NCI-H128 (cell line): ENCODE measurements at regions not wholly inside any gene's neighbourhood (a gene's known extent, or its start where the extent isn't known, plus 50 kb on each side); places are given as distances from the start of the nearest gene placed in this dataset.

Source experiments
- DNase-seq: peaks from one replicate; lab custom pipeline; 2025; ENCODE audit not compliant: unreplicated experiment; lab: John Stamatoyannopoulos, UW

DNA sequence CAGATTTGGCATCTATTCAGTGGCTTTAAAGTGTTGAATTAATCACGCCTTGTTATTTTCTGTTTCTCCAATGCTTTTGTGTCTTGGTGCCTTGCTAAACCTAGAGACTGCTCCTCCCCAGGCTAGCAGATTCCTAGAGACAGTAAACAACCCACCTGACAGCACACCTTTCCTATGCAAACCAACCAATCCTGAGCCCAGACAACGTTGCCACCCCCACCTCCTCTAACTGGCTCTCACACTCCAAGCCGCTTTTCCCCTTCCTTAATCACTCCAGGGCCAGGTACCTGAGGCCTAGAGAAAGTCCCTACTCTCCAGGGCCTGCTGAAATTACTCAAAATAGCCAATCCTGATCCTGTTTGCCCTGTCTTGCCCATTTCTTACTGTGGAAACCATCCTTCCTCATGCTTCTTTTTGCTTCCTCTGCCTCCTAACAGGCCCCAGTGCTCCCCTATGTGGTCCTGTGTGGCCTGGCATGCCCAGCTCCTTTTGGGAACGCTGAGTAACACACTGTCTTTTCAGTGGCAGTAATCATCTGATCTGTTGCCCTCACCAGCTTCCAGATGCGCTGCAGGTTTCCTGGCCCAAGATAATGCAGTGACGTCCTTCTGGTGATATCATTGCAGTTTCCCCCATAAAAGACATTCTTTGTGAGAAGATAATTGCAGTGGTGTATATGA is 53.4 kb downstream of the GAS1 start:
- DNase-seq: no peak

DNA sequence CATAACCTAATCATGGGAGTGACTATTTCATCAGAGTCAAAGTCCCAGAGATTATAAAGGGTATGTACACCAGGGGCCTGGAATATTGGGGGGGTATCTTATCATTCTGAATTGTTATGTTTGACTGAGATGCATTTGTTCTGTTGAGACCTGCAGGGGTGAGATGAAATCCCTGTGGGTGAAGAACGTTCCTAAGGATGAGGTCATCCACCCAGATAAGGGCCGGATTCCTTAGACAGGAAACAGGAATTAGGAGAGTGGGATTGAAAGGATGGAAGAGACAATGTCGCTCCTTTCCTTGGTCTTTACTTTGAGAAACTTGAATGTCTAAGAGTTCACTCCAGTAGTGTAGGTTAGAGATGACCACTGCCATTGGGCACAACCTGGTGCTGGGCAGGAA is 54.7 kb downstream of the GAS1 start:
- no peak for DNase-seq

DNA sequence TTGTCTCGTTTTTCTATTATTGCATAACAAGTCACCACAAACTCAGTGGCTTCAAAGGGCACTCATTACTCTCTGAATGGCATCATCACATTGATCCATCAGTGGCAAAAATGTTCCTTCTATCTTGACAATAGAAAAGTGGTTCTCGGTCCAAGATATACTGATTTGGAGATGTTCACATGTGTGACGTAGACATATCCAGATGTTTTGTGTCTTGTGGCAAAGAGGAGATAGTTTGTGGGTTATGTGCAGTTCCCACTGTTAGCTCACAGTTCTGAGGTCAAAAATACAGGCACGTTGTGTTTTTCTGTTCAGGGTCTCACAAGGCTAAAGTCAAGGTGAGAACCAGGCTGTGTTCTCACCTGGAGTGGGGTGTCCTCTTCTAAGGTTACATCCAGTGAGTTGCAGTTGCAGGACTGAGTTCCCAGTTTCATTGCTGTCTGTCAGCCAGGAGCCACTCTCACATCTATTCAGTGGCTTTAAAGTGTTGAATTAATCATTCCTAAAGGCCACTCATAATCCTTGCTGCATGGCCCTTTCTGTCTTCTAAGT is 55.3 kb downstream of the GAS1 start:
- DNase-seq: no peak

DNA sequence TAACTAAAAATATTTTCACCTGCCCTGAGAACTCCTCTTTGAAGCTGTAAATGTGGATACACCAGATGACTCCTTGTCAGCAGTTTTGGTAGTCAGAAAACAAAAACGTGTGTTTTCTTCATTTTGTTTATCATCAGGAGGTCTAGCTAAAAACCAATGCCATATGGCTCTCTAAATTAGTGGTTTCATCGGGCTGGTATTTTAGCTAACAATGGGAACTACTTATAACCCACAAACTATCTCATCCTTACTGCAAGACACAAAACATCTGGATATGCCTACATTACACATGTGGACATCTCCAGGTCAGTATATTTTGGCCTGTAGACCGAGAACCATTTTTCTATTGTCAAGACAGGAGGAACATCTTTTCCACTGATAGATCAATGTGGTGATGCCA is 56.2 kb downstream of the GAS1 start:
- DNase-seq: no peak

- DNase-seq: no peak
Observed at GRCh38 chr9:86885232-86885631, 62.1 kb downstream of the GAS1 start.

GRCh38 chr9:86876621-86877196 is 70.6 kb downstream of the GAS1 start:
- no peak for DNase-seq

DNA sequence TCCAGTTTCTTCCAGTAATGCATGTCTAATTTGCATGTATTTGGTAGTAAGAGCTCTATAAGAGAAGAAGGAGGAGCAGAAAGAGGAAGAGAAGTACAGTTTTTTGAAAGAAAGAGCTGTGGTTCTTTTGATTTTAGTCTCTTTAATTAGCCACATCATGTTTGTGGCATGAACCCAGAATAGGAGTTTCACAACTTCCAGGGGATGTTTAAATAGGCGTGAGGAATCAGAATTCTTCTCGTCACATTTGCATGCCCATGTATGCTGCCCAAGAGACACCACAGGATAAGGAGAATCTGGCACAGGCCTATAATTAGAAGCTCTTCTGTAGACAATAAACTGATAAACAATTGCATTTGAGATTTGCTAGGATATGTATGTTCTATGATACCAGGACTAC is 78.7 kb downstream of the GAS1 start:
- DNase-seq: no peak

GRCh38 chr9:86867804-86868313 is 79.4 kb downstream of the GAS1 start:
- no peak for DNase-seq

DNA sequence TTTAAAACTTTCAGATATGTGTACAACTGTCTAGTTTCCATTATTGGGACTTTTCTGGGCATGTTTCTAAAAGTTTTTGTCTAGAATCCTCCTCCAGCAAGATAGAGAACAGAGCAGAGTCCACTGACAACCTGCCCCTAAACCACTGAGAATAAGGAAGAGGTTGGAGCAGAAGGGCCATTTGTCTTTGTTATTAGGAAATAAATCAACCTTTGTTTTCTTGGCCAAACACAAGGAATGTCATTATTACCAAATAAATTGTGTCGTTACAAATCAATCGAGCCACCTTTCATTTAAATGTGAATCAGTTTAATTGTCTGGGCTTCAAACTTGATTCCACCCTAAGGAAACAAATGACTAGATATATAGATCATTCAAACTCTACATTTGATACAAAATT is 81.4 kb downstream of the GAS1 start:
- DNase-seq: no peak

GRCh38 chr9:86860006-86860405 is 87.3 kb downstream of the GAS1 start:
- DNase-seq: no peak

DNA sequence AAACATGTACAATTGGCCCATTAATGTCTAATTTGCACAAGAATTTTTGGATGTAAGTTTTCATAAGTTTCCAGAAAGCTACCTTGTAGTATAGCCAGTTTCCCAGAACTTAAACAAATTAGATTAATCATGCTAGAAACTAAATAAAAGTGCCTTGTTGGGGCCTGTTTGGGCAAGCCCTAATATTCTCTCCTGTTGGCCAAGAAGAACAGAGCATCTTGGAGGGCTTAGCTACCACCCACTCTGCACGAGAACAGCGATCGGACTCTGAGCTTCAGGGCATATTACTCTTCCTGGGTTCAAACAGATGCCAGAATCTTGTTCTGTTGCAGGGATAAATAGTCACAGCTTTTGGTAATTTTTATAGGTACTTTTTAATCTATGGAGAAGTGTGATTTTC is 88.2 kb downstream of the GAS1 start:
- no peak for DNase-seq

GRCh38 chr9:86858009-86858408 is 89.3 kb downstream of the GAS1 start:
- no peak for DNase-seq

- no peak for DNase-seq
Observed at GRCh38 chr9:86856259-86856658, 91.0 kb downstream of the GAS1 start.

- no peak for DNase-seq
Observed at GRCh38 chr9:86854898-86855523, 92.3 kb downstream of the GAS1 start.

- no peak for DNase-seq
Observed at GRCh38 chr9:86846656-86847055, 100.7 kb downstream of the GAS1 start.

GRCh38 chr9:86843206-86843605 is 104.1 kb downstream of the GAS1 start:
- DNase-seq: peak; percentile 3

DNA sequence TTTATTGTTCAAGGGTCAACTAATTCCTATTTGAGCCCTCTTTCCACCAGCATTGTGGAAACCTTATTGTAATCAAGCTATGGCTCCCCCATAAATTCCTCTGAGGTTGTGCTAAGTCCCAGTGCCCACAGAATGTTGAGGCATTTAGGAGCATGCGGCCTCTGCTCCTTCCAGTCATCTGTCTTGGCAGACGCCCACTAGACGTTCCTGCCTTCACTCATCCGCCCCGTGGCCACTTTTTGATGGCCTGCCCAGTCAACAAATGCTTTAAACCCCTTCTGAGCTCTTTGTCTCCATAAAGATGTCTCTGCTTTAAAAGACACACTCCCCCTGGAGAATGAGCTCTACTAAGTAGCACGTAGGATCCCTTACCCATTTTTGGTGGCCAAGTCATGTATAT is 104.7 kb downstream of the GAS1 start:
- no peak for DNase-seq

GRCh38 chr9:86839522-86839921 is 107.8 kb downstream of the GAS1 start:
- no peak for DNase-seq

DNA sequence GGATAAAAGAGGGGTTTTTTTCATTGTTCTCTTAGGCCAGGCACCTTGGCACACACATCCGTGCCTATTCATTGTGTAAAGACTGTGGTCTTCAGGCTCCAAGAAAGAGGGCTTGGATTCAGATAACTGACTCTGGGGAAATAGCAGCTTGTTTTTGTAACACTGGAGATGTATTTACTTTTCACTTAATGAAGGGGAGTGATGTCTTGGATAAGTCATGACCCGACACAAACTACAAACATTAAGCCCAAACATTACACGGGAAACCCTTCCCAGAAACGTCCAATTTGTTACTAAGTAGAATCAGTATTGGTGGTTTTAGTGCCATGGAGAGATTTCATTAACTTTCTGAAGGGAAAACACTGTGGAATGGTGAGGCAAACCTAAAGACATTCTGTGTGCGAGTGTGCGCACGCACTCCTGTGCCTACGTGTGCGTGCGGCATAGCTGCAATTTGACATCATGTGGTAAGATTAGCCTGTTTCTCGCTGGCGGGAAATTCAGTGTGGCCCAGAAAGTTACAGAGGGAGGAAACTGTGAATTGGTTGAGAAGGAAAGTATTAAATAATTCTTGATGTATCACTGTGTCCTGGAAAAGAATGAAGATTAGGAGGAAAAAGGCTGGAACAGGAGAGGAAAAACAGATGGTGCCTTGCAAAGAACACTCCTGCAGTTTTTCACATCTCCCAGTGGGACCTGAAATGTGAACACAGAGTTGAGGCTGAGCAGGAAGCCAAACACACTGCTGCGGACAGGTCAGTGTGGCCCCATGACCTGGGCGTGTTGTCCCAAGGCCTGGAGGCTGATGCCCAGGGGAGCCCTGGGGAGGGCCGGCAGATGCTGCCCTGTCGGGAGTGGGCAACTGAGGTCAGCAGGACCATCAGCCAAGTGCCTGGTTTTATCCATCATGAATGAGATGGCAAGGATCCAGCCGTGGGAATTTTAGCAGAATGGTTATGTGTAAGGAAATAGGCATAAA is 108.5 kb downstream of the GAS1 start:
- DNase-seq: no peak

DNA sequence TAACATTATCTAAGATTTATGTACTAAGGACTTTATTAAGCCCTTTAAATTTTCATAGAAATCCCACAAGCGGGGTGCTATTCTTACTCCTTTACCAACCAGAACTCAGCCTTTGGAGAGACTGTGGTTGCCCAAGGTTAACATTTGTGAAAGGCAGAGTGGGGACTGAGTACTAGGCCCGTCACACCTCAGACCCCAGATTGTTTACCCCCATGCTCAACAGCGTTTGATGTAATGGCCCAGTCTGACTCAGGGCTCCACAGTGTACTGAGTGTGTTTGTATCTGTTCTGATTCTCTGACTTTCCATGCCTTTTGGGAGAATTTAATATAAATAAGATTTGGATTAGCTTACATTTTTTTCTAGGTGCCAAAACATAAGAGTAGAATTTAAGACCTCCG is 110.0 kb downstream of the GAS1 start:
- DNase-seq: no peak

DNA sequence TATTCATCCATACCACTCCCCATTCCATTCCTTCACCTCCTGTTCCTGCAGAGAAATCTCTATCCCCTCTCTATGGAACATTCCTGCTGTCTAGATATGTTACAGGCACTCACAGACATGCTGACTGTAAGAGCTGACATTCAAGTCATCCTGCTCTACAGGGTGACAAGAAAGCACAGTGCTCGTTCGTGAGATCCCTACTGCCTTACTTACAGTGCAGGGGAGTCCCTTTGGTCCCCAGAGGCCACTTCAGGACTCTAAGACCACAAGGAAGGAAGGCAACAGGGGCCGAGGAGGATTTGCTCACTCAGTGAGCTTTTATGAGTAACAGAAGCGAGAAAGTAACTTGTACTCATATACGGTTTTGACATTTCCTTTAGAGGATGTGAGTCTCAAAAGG is 110.5 kb downstream of the GAS1 start:
- DNase-seq: no peak
